GM06990 (cell line): ENCODE measurements at regions not wholly inside any gene's neighbourhood (a gene's known extent, or its start where the extent isn't known, plus 50 kb on each side); places are given as distances from the start of the nearest gene placed in this dataset.

Source experiments
- DNase-seq: peaks from one replicate; pipeline ENCODE4 v3.0.0-alpha.2; 2011; ENCODE audit not compliant: insufficient read length; ENCODE audit errors: extremely low read depth
- H3K27me3 ChIP-seq: replicated peaks from 2 replicates; pipeline ENCODE4 v1.6.0; 2011; ENCODE audit warnings: low read length; ENCODE audit not compliant: control insufficient read depth, insufficient read depth
- H3K36me3 ChIP-seq: 2 replicates; pipeline ENCODE4 v1.5.1; 2011; ENCODE audit warnings: low read length; ENCODE audit not compliant: control insufficient read depth, insufficient read depth
- H3K4me3 ChIP-seq: replicated peaks from 2 replicates; pipeline ENCODE4 v1.5.1; 2011; ENCODE audit warnings: low read depth, mild to moderate bottlenecking, control low read depth, low read length
- TF ChIP-seq, protein P1 (sequence below): IDR thresholded peaks from 2 replicates; pipeline ENCODE4 v1.5.1; 2011; ENCODE audit warnings: low read length, control low read depth, mild to moderate bottlenecking, inconsistent platforms; ENCODE audit not compliant: insufficient read depth, poor library complexity, severe bottlenecking

DNA sequence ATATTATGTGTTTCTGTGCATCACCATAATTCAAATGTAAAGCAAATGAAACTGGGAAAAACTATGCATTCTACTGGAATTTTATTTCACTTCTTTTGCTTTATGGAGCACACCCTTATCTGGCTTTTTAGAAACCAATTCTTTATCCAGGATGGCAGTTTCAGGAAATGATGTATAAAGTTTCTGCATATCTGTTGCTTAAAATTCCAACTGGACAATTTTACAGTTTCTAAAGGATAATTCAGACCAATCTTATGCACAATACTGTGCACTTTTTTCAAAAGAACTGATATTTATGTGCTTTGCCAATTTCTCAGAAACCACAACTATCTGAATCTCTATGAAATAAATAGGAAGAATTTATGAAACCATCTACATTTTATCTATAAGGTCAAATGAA lies 246.5 kb upstream of the MIR17HG start:
- no peaks in the 10 kb centered on the region for H3K27me3 ChIP-seq
- no peak for DNase-seq
- TF ChIP-seq, protein P1, sequence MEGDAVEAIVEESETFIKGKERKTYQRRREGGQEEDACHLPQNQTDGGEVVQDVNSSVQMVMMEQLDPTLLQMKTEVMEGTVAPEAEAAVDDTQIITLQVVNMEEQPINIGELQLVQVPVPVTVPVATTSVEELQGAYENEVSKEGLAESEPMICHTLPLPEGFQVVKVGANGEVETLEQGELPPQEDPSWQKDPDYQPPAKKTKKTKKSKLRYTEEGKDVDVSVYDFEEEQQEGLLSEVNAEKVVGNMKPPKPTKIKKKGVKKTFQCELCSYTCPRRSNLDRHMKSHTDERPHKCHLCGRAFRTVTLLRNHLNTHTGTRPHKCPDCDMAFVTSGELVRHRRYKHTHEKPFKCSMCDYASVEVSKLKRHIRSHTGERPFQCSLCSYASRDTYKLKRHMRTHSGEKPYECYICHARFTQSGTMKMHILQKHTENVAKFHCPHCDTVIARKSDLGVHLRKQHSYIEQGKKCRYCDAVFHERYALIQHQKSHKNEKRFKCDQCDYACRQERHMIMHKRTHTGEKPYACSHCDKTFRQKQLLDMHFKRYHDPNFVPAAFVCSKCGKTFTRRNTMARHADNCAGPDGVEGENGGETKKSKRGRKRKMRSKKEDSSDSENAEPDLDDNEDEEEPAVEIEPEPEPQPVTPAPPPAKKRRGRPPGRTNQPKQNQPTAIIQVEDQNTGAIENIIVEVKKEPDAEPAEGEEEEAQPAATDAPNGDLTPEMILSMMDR, result no peak
- H3K4me3 ChIP-seq, result no peak overlapping the region
- no peaks in the 10 kb centered on the region for H3K36me3 ChIP-seq

DNA sequence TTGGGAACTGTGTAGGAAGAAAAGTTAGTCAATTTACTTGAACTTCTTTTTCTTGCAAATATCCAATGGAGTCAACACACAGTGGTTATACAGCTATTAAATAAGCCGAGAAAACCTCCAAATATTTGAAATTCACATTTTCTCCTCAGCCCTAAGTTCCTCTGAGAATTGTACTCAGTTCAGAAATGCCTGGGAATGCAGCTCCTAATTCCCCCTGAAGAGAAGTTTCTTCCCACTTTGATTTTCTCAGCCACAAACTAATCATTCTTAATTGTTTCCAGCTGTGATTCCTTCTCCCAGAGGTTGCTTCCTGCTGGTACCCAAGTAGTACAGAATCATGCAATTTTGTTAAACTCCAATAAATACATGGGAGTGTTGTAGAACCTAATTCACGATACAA lies 246.1 kb upstream of the MIR17HG start:
- no peak overlapping the region for H3K4me3 ChIP-seq
- no peak for DNase-seq
- no peaks in the 10 kb centered on the region for H3K27me3 ChIP-seq
- H3K36me3 ChIP-seq, result no peaks in the 10 kb centered on the region
- TF ChIP-seq, protein P1, result no peak

DNA sequence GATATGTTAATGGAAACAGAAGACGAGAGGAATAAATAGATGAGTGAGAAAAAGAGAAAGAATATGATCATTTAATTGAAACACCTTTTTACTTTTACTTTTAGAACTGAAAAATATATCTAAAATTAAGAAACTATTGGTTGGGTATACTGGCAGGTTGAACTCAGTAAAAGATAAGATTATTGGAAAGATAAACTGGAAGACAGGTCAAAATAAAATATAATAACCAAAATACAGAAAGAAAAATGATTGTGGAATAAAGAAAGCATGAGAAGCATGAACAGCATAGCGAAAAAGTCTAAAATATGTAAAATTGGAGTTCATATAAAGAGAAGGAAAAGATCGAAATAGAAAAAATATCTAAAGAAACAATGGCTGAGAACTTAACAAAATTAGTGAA lies 242.2 kb upstream of the MIR17HG start:
- Histone ChIP-seq H3K36me3 (no peaks in the 10 kb centered on the region), H3K27me3 (no peaks in the 10 kb centered on the region), H3K4me3 (no peak overlapping the region)
- no peak for DNase-seq
- TF ChIP-seq, protein P1, result no peak

DNA sequence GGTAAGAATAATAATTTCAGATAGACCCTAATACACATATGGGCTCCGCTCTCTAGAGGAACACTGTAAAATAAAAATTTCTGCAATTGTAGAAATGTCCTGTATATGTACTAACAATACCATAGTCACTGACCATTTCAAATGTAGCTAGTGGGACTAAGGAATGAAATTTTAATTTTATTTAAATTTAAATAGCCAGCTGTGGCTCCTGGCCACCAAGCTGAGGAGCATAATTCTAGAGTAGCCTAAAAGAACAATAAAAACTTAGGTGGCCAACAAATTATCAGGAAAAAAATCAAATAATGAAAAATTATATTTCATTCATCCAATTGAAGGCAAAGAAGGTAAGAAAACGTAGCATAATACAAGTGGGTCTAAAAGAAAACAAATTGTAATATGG lies 240.9 kb upstream of the MIR17HG start:
- DNase-seq, result no peak
- Histone ChIP-seq H3K4me3 (no peak overlapping the region), H3K36me3 (no peaks in the 10 kb centered on the region), H3K27me3 (no peaks in the 10 kb centered on the region)
- TF ChIP-seq, protein P1, result no peak

DNA sequence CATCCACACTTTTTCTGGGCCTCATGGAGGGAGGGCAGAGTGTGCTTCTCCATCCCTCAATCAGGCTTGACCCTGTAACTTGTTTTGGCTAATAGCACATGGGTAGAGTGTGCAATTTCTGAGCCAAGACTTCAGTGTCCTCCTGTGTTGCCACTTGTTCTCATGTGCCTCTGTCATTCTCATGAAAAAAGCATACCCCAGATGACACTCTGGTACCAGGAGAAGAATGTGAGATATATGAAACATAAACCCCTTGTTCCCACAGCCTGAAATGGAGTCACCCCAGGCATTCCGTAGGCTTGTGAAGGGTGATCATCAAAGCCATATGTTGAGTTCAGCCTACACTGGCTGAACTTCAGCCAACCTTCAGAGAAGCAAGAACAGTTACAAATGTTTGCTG lies 239.2 kb upstream of the MIR17HG start:
- DNase-seq, result no peak
- no peak overlapping the region for H3K4me3 ChIP-seq
- H3K36me3 ChIP-seq, result no peaks in the 10 kb centered on the region
- H3K27me3 ChIP-seq, result no peaks in the 10 kb centered on the region
- TF ChIP-seq, protein P1, result no peak

DNA sequence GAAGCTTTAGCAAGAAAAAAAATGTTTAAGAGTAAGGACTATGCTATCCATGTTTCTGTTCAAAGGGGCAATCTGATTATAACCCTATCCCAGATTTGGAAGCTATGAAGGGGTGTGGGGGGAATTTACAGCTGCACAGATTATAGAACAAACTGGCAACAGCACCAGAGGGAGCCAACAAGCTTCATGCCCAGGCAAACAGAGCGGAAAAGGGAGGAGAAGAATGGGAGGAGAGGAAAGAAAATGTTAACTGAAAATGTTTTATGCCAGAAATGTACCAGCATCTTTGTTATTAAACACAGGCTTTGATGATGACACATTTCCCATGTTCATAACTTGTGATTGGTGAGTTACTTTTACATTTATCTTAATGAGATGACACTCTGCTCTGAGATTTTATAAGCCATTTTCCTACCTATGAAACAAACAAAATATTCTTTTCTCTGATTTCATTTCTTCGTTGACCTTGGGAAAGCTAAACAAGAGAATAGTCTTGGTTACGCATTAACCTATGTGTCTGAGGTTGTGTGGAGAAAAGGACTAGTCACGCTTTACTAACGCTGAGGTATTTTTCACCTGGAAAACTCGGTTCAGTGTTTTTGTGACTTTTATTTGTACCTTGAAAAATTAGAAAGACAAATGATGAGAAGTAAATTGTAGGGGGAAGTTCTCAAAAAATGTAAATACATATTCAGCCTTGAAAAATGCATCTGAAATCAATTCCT lies 235.8 kb upstream of the MIR17HG start:
- TF ChIP-seq, protein P1, result no peak
- no peaks in the 10 kb centered on the region for H3K27me3 ChIP-seq

More for the DNA sequence above, 235.8 kb upstream of the MIR17HG start:
- DNase-seq, result no peak
- H3K4me3 ChIP-seq, result no peak overlapping the region
- H3K36me3 ChIP-seq, result no peaks in the 10 kb centered on the region
